ENCODE measurements at regions not wholly inside any gene's neighbourhood (a gene's known extent, or its start where the extent isn't known, plus 50 kb on each side); places are given as distances from the start of the nearest gene placed in this dataset.
"Not testable (repeated sequence)": the region's sequence is repeated elsewhere in the genome, so short reads cannot be mapped to it uniquely, and the experiment has no call there.

- DNase-seq, result peak in 3 of 10 donors; percentile 35 to 67 (median 46)
- intact Hi-C loops (cut with DNase I), result no loop called here
These were observed 136.8 kb downstream of the FAM53A start for GRCh38 chr4:1547131-1547855.

- peak in 3 of 10 donors; percentile 67 to 82 (median 76) for DNase-seq
- intact Hi-C loops (cut with DNase I), result no loop called here
These were observed 138.6 kb upstream of the NKX1-1 start for GRCh38 chr4:1544861-1545281.

GRCh38 chr4:1544435-1544834, 138.2 kb upstream of the NKX1-1 start:
- DNase-seq, result peak in 2 of 10 donors; percentile 52 to 54
- intact Hi-C loops (cut with DNase I), result not testable (repeated sequence)

GRCh38 chr4:1543976-1544375, 137.7 kb upstream of the NKX1-1 start:
- intact Hi-C loops (cut with DNase I), result no loop called here
- DNase-seq, result peak in 3 of 10 donors; percentile 53 to 70 (median 62)

- intact Hi-C loops (cut with DNase I), result no loop called here
- peak in 3 of 10 donors; percentile 10 to 77 (median 49) for DNase-seq
These were observed 137.3 kb upstream of the NKX1-1 start for GRCh38 chr4:1543561-1543960.

- intact Hi-C loops (cut with DNase I), result no loop called here
- DNase-seq, result peak in 3 of 10 donors; percentile 35 to 74 (median 69)
These were observed 136.5 kb upstream of the NKX1-1 start for GRCh38 chr4:1542516-1543320.

GRCh38 chr4:1542226-1542490, 135.9 kb upstream of the NKX1-1 start:
- intact Hi-C loops (cut with DNase I), result no loop called here
- peak in 1 of 10 donors; percentile 72 for DNase-seq

GRCh38 chr4:1541449-1542225, 135.4 kb upstream of the NKX1-1 start:
- intact Hi-C loops (cut with DNase I), result no loop called here
- peak in 3 of 10 donors; percentile 32 to 76 (median 46) for DNase-seq

- intact Hi-C loops (cut with DNase I), result no loop called here
- DNase-seq, result peak in 3 of 10 donors; percentile 60 to 79 (median 77)
These were observed 134.5 kb upstream of the NKX1-1 start for GRCh38 chr4:1540601-1541375.

- peak in 3 of 10 donors; percentile 43 to 72 (median 44) for DNase-seq
- intact Hi-C loops (cut with DNase I), result no loop called here
These were observed 133.8 kb upstream of the NKX1-1 start for GRCh38 chr4:1539859-1540600.

GRCh38 chr4:1538941-1539772, 132.9 kb upstream of the NKX1-1 start:
- DNase-seq, result peak in 5 of 10 donors; percentile 3 to 63 (median 59)
- intact Hi-C loops (cut with DNase I), result no loop called here

GRCh38 chr4:1538096-1538410, 131.8 kb upstream of the NKX1-1 start:
- peak in 5 of 10 donors; percentile 4 to 63 (median 45) for DNase-seq
- intact Hi-C loops (cut with DNase I), result no loop called here

GRCh38 chr4:1537410-1538095, 131.3 kb upstream of the NKX1-1 start:
- DNase-seq, result peak in 5 of 10 donors; percentile 3 to 80 (median 35)
- intact Hi-C loops (cut with DNase I), result no loop called here

GRCh38 chr4:1536579-1537409, 130.6 kb upstream of the NKX1-1 start:
- DNase-seq, result peak in 5 of 10 donors; percentile 6 to 59 (median 54)
- intact Hi-C loops (cut with DNase I), result no loop called here

- intact Hi-C loops (cut with DNase I), result no loop called here
- peak in 5 of 10 donors; percentile 2 to 82 (median 59) for DNase-seq
These were observed 129.8 kb upstream of the NKX1-1 start for GRCh38 chr4:1535926-1536578.

GRCh38 chr4:1534876-1535526, 128.8 kb upstream of the NKX1-1 start:
- intact Hi-C loops (cut with DNase I), result no loop called here
- DNase-seq, result peak in 5 of 10 donors; percentile 0 to 57 (median 52)

Data from posterior cingulate gyrus (tissue), 11 donors.